H1 (cell line): ENCODE measurements at regions not wholly inside any gene's neighbourhood (a gene's known extent, or its start where the extent isn't known, plus 50 kb on each side); places are given as distances from the start of the nearest gene placed in this dataset.

ENCODE experiments used
- ASH2L ChIP-seq: fragments of 200-600, 300-600 bp; sonication (generic); IDR thresholded peaks from one replicate; pipeline ENCODE4 v1.7.1; 2017; ENCODE audit warnings: low read length
- CREB1 ChIP-seq: IDR thresholded peaks from 2 replicates; pipeline ENCODE4 v1.6.1; 2012; ENCODE audit warnings: inconsistent platforms
- NRF1 ChIP-seq: IDR thresholded peaks from 2 replicates; pipeline ENCODE4 v1.6.1; 2011; ENCODE audit warnings: mild to moderate bottlenecking, low read depth, low read length, improper control_type of control experiment
- SP2 ChIP-seq: IDR thresholded peaks from 2 replicates; pipeline ENCODE4 v1.6.1; 2012; ENCODE audit warnings: mild to moderate bottlenecking, low read length, inconsistent platforms
- TF ChIP-seq, protein P1 (sequence below): fragments of 300-600 bp; sonication (generic); IDR thresholded peaks from 2 replicates; pipeline ENCODE4 v1.7.1; 2012; ENCODE audit warnings: low read length, moderate library complexity, mild to moderate bottlenecking, inconsistent platforms; ENCODE audit not compliant: insufficient replicate concordance
- TF ChIP-seq, protein P2 (sequence below): IDR thresholded peaks from 2 replicates; pipeline ENCODE4 v1.6.1; 2011; ENCODE audit warnings: low read depth, mild to moderate bottlenecking, low read length; ENCODE audit not compliant: insufficient read depth

GRCh38 chr11:45075952-45076351 lies 70.5 kb upstream of the PRDM11 start (continued):
- TF ChIP-seq, protein P1, sequence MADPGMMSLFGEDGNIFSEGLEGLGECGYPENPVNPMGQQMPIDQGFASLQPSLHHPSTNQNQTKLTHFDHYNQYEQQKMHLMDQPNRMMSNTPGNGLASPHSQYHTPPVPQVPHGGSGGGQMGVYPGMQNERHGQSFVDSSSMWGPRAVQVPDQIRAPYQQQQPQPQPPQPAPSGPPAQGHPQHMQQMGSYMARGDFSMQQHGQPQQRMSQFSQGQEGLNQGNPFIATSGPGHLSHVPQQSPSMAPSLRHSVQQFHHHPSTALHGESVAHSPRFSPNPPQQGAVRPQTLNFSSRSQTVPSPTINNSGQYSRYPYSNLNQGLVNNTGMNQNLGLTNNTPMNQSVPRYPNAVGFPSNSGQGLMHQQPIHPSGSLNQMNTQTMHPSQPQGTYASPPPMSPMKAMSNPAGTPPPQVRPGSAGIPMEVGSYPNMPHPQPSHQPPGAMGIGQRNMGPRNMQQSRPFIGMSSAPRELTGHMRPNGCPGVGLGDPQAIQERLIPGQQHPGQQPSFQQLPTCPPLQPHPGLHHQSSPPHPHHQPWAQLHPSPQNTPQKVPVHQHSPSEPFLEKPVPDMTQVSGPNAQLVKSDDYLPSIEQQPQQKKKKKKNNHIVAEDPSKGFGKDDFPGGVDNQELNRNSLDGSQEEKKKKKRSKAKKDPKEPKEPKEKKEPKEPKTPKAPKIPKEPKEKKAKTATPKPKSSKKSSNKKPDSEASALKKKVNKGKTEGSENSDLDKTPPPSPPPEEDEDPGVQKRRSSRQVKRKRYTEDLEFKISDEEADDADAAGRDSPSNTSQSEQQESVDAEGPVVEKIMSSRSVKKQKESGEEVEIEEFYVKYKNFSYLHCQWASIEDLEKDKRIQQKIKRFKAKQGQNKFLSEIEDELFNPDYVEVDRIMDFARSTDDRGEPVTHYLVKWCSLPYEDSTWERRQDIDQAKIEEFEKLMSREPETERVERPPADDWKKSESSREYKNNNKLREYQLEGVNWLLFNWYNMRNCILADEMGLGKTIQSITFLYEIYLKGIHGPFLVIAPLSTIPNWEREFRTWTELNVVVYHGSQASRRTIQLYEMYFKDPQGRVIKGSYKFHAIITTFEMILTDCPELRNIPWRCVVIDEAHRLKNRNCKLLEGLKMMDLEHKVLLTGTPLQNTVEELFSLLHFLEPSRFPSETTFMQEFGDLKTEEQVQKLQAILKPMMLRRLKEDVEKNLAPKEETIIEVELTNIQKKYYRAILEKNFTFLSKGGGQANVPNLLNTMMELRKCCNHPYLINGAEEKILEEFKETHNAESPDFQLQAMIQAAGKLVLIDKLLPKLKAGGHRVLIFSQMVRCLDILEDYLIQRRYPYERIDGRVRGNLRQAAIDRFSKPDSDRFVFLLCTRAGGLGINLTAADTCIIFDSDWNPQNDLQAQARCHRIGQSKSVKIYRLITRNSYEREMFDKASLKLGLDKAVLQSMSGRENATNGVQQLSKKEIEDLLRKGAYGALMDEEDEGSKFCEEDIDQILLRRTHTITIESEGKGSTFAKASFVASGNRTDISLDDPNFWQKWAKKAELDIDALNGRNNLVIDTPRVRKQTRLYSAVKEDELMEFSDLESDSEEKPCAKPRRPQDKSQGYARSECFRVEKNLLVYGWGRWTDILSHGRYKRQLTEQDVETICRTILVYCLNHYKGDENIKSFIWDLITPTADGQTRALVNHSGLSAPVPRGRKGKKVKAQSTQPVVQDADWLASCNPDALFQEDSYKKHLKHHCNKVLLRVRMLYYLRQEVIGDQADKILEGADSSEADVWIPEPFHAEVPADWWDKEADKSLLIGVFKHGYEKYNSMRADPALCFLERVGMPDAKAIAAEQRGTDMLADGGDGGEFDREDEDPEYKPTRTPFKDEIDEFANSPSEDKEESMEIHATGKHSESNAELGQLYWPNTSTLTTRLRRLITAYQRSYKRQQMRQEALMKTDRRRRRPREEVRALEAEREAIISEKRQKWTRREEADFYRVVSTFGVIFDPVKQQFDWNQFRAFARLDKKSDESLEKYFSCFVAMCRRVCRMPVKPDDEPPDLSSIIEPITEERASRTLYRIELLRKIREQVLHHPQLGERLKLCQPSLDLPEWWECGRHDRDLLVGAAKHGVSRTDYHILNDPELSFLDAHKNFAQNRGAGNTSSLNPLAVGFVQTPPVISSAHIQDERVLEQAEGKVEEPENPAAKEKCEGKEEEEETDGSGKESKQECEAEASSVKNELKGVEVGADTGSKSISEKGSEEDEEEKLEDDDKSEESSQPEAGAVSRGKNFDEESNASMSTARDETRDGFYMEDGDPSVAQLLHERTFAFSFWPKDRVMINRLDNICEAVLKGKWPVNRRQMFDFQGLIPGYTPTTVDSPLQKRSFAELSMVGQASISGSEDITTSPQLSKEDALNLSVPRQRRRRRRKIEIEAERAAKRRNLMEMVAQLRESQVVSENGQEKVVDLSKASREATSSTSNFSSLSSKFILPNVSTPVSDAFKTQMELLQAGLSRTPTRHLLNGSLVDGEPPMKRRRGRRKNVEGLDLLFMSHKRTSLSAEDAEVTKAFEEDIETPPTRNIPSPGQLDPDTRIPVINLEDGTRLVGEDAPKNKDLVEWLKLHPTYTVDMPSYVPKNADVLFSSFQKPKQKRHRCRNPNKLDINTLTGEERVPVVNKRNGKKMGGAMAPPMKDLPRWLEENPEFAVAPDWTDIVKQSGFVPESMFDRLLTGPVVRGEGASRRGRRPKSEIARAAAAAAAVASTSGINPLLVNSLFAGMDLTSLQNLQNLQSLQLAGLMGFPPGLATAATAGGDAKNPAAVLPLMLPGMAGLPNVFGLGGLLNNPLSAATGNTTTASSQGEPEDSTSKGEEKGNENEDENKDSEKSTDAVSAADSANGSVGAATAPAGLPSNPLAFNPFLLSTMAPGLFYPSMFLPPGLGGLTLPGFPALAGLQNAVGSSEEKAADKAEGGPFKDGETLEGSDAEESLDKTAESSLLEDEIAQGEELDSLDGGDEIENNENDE: no peak
- TF ChIP-seq, protein P2, sequence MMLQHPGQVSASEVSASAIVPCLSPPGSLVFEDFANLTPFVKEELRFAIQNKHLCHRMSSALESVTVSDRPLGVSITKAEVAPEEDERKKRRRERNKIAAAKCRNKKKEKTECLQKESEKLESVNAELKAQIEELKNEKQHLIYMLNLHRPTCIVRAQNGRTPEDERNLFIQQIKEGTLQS: no peak
- TF ChIP-seq ASH2L (no peak), SP2 (no peak), NRF1 (no peak), CREB1 (no peak)
- TF ChIP-seq, all 59 proteins: peak for 0
